Activated CD8-positive, alpha-beta T cell treated with anti-CD3 and anti-CD28 coated beads for 36 hours (primary cell): ENCODE measurements at regions not wholly inside any gene's neighbourhood (a gene's known extent, or its start where the extent isn't known, plus 50 kb on each side); places are given as distances from the start of the nearest gene placed in this dataset.

ENCODE experiments used
- ATAC-seq: fragments of 200-7000 bp; cut with Tn5 transposase; one replicate; pipeline ENCODE4 v1.10.0; 2021; ENCODE audit warnings: mild to moderate bottlenecking, moderate library complexity
- CTCF ChIA-PET: fragments of 350-600 bp; sonication (Branson Sonifier 250); formaldehyde crosslinking; loops from one replicate; lab custom pipeline; 2021; ENCODE audit warnings: antibody characterized with exemption; lab: Charles Lee
- POLR2A ChIA-PET: fragments of 350-600 bp; sonication (Branson Sonifier 250); formaldehyde crosslinking; loops from one replicate; lab custom pipeline; 2021; ENCODE audit warnings: antibody characterized with exemption; lab: Charles Lee
- DNase-seq: peaks from one replicate; pipeline ENCODE4 v3.0.0-alpha.2; 2020
- H3K27ac Mint-ChIP-seq: one replicate; pipeline ENCODE4 v1.8.0; 2021; ENCODE audit warnings: mild to moderate bottlenecking, mixed read lengths
- H3K27me3 Mint-ChIP-seq: one replicate; pipeline ENCODE4 v1.8.0; 2021; ENCODE audit warnings: mixed read lengths
- H3K36me3 Mint-ChIP-seq: one replicate; pipeline ENCODE4 v1.8.0; 2021; ENCODE audit warnings: low read depth, mixed read lengths
- H3K4me1 Mint-ChIP-seq: one replicate; pipeline ENCODE4 v1.8.0; 2021; ENCODE audit warnings: low read depth, mixed read lengths
- H3K4me3 Mint-ChIP-seq: one replicate; pipeline ENCODE4 v1.8.0; 2021; ENCODE audit warnings: mild to moderate bottlenecking, moderate library complexity, mixed read lengths
- H3K9me3 Mint-ChIP-seq: one replicate; pipeline ENCODE4 v1.8.0; 2021; ENCODE audit warnings: mixed read lengths
- intact Hi-C: fragments of 100-400 bp; cut with micrococcal nuclease; formaldehyde crosslinking; loops from one replicate; pipeline ENCODE4 v1.10.0; 2022
- TF ChIP-seq, protein P1 (sequence below): fragments of 200-600 bp; IDR thresholded peaks from one replicate; pipeline ENCODE4 v1.8.0; 2022; ENCODE audit warnings: antibody characterized with exemption, mild to moderate bottlenecking

DNA sequence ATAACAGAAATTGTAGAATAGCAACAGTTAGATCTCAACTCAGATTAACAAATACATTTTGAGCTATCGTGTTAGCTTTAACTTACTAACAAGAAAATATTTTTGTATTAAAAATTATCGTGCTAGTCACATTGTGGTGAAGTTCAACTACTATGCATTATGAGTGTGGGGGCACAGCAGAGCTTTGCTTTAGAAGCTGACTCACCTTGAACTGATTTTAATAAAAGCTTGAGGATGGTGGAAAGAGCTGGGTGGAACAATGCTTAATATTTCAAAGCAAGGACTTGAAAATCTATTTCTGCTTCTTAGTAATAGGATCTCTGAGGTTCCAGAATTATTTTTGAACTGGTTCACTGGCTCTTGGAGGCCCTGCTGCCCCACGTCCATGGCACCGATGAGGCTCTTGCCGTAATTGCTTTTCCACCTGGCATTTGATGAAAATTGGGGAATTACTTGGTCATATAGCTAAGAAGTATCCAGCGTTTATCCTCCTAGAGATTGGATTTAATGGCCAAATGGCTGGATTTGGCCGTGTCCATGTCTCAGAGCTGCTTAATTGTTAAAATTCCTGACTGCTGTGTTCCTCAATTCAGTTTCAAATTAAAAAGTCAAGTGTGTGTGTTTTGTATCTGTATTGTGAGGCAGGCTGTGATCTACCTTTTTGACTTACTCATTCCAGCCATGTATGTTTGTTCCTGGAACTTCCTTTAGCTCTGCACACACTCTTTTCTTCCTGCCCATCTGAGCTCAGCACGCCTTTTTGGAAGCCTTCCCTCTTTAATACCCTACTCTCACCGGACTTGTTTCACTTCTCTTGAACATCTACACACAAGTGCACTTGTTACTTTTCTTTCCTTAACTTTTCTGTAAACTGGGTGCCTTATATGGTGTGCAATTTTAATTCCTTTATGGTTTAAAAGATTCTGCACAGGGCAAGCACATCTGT lies 66.6 kb upstream of the LIMCH1 start:
- no peaks in the 10 kb centered on the region for H3K27me3 Mint-ChIP-seq
- H3K27ac Mint-ChIP-seq: no peak overlapping the region
- CTCF ChIA-PET: interaction anchor here (0.6 kb wide), 1 partner anchor 1147 kb away, joined by 3 read pairs; no protein-coding TSS in a partner anchor
- no peaks in the 10 kb centered on the region for H3K36me3 Mint-ChIP-seq
- POLR2A ChIA-PET: no interaction called here
- no peaks in the 10 kb centered on the region for H3K4me1 Mint-ChIP-seq
- H3K9me3 Mint-ChIP-seq: no peaks in the 10 kb centered on the region
- no peak for DNase-seq
- TF ChIP-seq, protein P1, sequence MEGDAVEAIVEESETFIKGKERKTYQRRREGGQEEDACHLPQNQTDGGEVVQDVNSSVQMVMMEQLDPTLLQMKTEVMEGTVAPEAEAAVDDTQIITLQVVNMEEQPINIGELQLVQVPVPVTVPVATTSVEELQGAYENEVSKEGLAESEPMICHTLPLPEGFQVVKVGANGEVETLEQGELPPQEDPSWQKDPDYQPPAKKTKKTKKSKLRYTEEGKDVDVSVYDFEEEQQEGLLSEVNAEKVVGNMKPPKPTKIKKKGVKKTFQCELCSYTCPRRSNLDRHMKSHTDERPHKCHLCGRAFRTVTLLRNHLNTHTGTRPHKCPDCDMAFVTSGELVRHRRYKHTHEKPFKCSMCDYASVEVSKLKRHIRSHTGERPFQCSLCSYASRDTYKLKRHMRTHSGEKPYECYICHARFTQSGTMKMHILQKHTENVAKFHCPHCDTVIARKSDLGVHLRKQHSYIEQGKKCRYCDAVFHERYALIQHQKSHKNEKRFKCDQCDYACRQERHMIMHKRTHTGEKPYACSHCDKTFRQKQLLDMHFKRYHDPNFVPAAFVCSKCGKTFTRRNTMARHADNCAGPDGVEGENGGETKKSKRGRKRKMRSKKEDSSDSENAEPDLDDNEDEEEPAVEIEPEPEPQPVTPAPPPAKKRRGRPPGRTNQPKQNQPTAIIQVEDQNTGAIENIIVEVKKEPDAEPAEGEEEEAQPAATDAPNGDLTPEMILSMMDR: no peak
- intact Hi-C loops: no loop called here
- no peak for ATAC-seq
- H3K4me3 Mint-ChIP-seq: no peak overlapping the region

DNA sequence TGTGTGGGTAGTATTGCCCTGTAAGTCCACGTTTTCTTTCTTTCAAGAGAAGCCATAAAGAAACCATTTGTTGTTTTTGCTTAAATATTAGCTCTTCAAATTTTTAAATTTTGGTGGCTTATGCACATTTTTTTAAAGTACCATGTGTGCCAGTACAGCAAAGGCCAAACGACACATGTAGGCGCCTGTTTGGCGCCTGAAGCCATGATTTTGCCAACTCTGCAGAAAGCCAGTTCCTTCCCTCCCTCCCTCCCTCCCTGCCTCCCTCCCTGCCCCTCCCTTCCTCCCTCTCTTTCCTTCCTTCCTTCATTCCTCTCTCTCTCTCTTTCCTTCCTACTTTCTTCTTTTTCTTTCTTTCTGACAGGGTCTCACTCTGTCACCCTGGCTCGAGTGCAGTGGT lies 65.9 kb upstream of the LIMCH1 start:
- no peak for ATAC-seq
- intact Hi-C loops: no loop called here
- POLR2A ChIA-PET: no interaction called here
- Mint-ChIP-seq H3K27ac (no peak overlapping the region), H3K27me3 (no peaks in the 10 kb centered on the region), H3K9me3 (no peaks in the 10 kb centered on the region), H3K4me1 (no peaks in the 10 kb centered on the region), H3K36me3 (no peaks in the 10 kb centered on the region), H3K4me3 (no peak overlapping the region)
- no peak for DNase-seq
- TF ChIP-seq, protein P1: no peak
- CTCF ChIA-PET: no interaction called here

DNA sequence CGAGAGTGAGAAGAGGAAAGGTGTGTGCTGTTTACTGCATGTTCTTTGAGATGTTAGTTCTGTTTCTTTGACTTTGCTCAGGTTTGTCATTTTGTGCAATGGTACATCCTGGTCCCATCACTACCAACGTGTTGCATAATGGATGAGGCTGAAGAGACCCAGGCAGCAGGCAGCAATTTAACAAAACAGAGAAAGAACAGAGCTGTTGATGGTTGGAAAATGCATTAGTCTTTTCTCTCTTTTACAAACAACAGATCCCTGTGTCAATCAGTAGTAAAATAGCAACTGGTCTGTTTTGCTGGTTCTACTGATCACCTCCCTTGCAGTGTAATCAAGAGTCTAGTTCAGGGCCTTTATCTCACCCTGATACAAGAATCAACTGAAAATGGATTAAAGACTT lies 64.8 kb upstream of the LIMCH1 start:
- ATAC-seq (no peak), DNase-seq (no peak)
- no peak overlapping the region for H3K4me3 Mint-ChIP-seq
- no peaks in the 10 kb centered on the region for H3K9me3 Mint-ChIP-seq
- ChIA-PET POLR2A (no interaction called here), CTCF (no interaction called here)
- no peaks in the 10 kb centered on the region for H3K36me3 Mint-ChIP-seq
- no peak overlapping the region for H3K27ac Mint-ChIP-seq
- H3K4me1 Mint-ChIP-seq: no peaks in the 10 kb centered on the region
- intact Hi-C loops: no loop called here
- TF ChIP-seq, protein P1: no peak
- H3K27me3 Mint-ChIP-seq: no peaks in the 10 kb centered on the region

DNA sequence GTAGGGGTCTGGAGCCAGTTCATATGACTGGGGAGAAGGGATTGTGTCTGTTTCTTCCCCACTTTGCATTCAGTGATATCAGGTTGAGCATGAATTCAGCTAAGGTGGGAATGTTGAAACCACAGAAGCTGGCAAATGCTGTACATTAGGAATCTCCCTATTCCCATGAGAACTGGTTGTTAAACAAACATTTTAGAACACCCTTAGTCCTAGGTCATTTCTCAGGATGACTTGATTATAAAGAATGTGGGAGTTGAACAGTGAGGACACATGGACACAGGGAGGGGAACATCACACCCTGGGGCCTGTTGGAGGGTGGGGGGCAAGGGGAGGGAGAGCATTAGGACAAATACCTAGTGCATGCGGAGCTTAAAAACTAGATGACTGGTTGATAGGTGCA lies 62.6 kb upstream of the LIMCH1 start:
- H3K27me3 Mint-ChIP-seq: no peaks in the 10 kb centered on the region
- DNase-seq (no peak), ATAC-seq (no peak)
- H3K4me3 Mint-ChIP-seq: no peak overlapping the region
- TF ChIP-seq, protein P1: no peak
- POLR2A ChIA-PET: no interaction called here
- no peaks in the 10 kb centered on the region for H3K9me3 Mint-ChIP-seq
- no peak overlapping the region for H3K27ac Mint-ChIP-seq
- intact Hi-C loops: no loop called here
- CTCF ChIA-PET: no interaction called here
- H3K4me1 Mint-ChIP-seq: no peaks in the 10 kb centered on the region
- H3K36me3 Mint-ChIP-seq: no peaks in the 10 kb centered on the region

DNA sequence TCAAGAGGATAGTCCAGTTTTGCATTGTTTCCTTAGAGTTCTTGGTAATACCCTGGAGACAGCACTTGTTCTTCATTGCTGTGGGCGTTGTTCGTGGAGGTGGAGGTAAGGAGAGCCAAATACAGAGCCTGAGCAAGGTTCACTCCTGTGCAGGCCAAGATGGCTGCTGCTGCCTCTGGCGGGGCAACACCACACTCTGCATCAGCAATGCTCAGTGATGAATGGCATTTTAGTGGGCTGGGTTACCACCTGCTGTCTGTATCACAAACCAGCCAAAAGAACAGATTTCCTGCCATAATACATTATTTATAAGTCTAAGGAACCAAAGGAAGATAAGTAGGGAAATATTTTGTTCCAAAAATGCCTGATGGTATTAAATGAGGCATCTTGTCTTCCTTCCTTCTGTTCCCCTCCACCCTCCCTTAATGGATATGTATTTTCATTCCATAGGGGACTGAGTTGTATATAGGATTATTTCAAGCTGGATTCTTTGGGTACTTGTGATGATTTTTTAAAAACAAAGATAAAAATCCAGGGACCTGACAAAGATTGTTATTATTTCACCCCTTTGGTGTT lies 61.6 kb upstream of the LIMCH1 start:
- intact Hi-C loops: no loop called here
- ATAC-seq (no peak), DNase-seq (no peak)
- Mint-ChIP-seq H3K36me3 (no peaks in the 10 kb centered on the region), H3K27ac (no peak overlapping the region), H3K4me3 (no peak overlapping the region), H3K9me3 (no peaks in the 10 kb centered on the region), H3K4me1 (no peaks in the 10 kb centered on the region), H3K27me3 (no peaks in the 10 kb centered on the region)
- CTCF ChIA-PET: no interaction called here
- TF ChIP-seq, protein P1: no peak
- POLR2A ChIA-PET: no interaction called here
